ENCODE measurements at regions not wholly inside any gene's neighbourhood (a gene's known extent, or its start where the extent isn't known, plus 50 kb on each side); places are given as distances from the start of the nearest gene placed in this dataset.

- Histone ChIP-seq H3K79me2 (ENCODE audit: control insufficient read depth, insufficient read depth, low read length) (peaks cover 45% of the 10 kb centered on the region), H2AFZ (ENCODE audit: low read length) (no peak overlapping the region), H3K36me3 (ENCODE audit: control insufficient read depth, insufficient read depth, low read length) (peaks cover 1% of the 10 kb centered on the region), H3K4me1 (ENCODE audit: control insufficient read depth, extremely low read depth, insufficient read depth, low read length) (no peaks in the 10 kb centered on the region), H3K27ac (ENCODE audit: insufficient read depth, low read length) (no peak overlapping the region), H3K9ac (ENCODE audit: insufficient read depth, low read length) (no peak overlapping the region), H4K20me1 (ENCODE audit: control insufficient read depth, extremely low read depth, insufficient read depth, low read length) (no peaks in the 10 kb centered on the region), H3K27me3 (ENCODE audit: control insufficient read depth, insufficient read depth, low read length) (no peaks in the 10 kb centered on the region), H3K4me2 (ENCODE audit: extremely low read depth, insufficient read depth, low read length) (no peak overlapping the region), H3K9me3 (ENCODE audit: control insufficient read depth, insufficient read depth, low read depth, low read length) (no peaks in the 10 kb centered on the region), H3K4me3 (replicated peaks in 1 of 4; ENCODE audit: control extremely low read depth in 1 of 4, insufficient read depth in 1 of 4, low read depth in 3 of 4, low read length in 4 of 4) (no peak overlapping the region)
- no peak for DNase-seq (ENCODE audit: low read depth in 2 of 2)
- no peak for TF ChIP-seq EZH2 (IDR thresholded peaks at IDR 0.05; ENCODE audit: low read length, missing control alignments)
- no peak for TF ChIP-seq CTCF (conservative IDR thresholded peaks at IDR 0.05 in 1 of 2, IDR thresholded peaks at IDR 0.05 in 1 of 2; ENCODE audit: low read depth in 1 of 2, low read length in 2 of 2)
These were observed 276.4 kb upstream of the MKLN1 start for GRCh38 chr7:131051304-131051703.

GRCh38 chr7:131052285-131052904, 275.3 kb upstream of the MKLN1 start:
- no peak for TF ChIP-seq CTCF (conservative IDR thresholded peaks at IDR 0.05 in 1 of 2, IDR thresholded peaks at IDR 0.05 in 1 of 2; ENCODE audit: low read depth in 1 of 2, low read length in 2 of 2)
- no peak for TF ChIP-seq EZH2 (IDR thresholded peaks at IDR 0.05; ENCODE audit: low read length, missing control alignments)

GRCh38 chr7:131056007-131056406, 271.7 kb upstream of the MKLN1 start:
- TF ChIP-seq CTCF (conservative IDR thresholded peaks at IDR 0.05 in 1 of 2, IDR thresholded peaks at IDR 0.05 in 1 of 2; ENCODE audit: low read depth in 1 of 2, low read length in 2 of 2) (no peak), EZH2 (IDR thresholded peaks at IDR 0.05; ENCODE audit: low read length, missing control alignments) (no peak)
- H3K9ac ChIP-seq (ENCODE audit: insufficient read depth, low read length), result no peak overlapping the region
- H3K9me3 ChIP-seq (ENCODE audit: control insufficient read depth, insufficient read depth, low read depth, low read length), result no peaks in the 10 kb centered on the region
- H2AFZ ChIP-seq (ENCODE audit: low read length), result no peak overlapping the region
- H3K27ac ChIP-seq (ENCODE audit: insufficient read depth, low read length), result no peak overlapping the region
- H3K79me2 ChIP-seq (ENCODE audit: control insufficient read depth, insufficient read depth, low read length), result peaks cover 30% of the 10 kb centered on the region
- no peaks in the 10 kb centered on the region for H4K20me1 ChIP-seq (ENCODE audit: control insufficient read depth, extremely low read depth, insufficient read depth, low read length)
- DNase-seq (ENCODE audit: low read depth in 2 of 2), result no peak
- H3K36me3 ChIP-seq (ENCODE audit: control insufficient read depth, insufficient read depth, low read length), result no peaks in the 10 kb centered on the region
- H3K27me3 ChIP-seq (ENCODE audit: control insufficient read depth, insufficient read depth, low read length), result no peaks in the 10 kb centered on the region
- H3K4me2 ChIP-seq (ENCODE audit: extremely low read depth, insufficient read depth, low read length), result no peak overlapping the region
- H3K4me1 ChIP-seq (ENCODE audit: control insufficient read depth, extremely low read depth, insufficient read depth, low read length), result no peaks in the 10 kb centered on the region
- H3K4me3 ChIP-seq (replicated peaks in 1 of 4; ENCODE audit: control extremely low read depth in 1 of 4, insufficient read depth in 1 of 4, low read depth in 3 of 4, low read length in 4 of 4), result no peak overlapping the region

More at GRCh38 chr7:131052285-131052904, 275.3 kb upstream of the MKLN1 start:
- Histone ChIP-seq H3K9ac (ENCODE audit: insufficient read depth, low read length) (no peak overlapping the region), H3K36me3 (ENCODE audit: control insufficient read depth, insufficient read depth, low read length) (peaks cover 1% of the 10 kb centered on the region), H3K27me3 (ENCODE audit: control insufficient read depth, insufficient read depth, low read length) (no peaks in the 10 kb centered on the region), H4K20me1 (ENCODE audit: control insufficient read depth, extremely low read depth, insufficient read depth, low read length) (no peaks in the 10 kb centered on the region), H3K9me3 (ENCODE audit: control insufficient read depth, insufficient read depth, low read depth, low read length) (no peaks in the 10 kb centered on the region), H3K4me3 (replicated peaks in 1 of 4; ENCODE audit: control extremely low read depth in 1 of 4, insufficient read depth in 1 of 4, low read depth in 3 of 4, low read length in 4 of 4) (no peak overlapping the region), H3K79me2 (ENCODE audit: control insufficient read depth, insufficient read depth, low read length) (peaks cover 36% of the 10 kb centered on the region), H3K27ac (ENCODE audit: insufficient read depth, low read length) (no peak overlapping the region), H3K4me1 (ENCODE audit: control insufficient read depth, extremely low read depth, insufficient read depth, low read length) (no peaks in the 10 kb centered on the region), H2AFZ (ENCODE audit: low read length) (no peak overlapping the region), H3K4me2 (ENCODE audit: extremely low read depth, insufficient read depth, low read length) (no peak overlapping the region)
- DNase-seq (ENCODE audit: low read depth in 2 of 2), result no peak
